ENCODE measurements at regions not wholly inside any gene's neighbourhood (a gene's known extent, or its start where the extent isn't known, plus 50 kb on each side); places are given as distances from the start of the nearest gene placed in this dataset.

DNA sequence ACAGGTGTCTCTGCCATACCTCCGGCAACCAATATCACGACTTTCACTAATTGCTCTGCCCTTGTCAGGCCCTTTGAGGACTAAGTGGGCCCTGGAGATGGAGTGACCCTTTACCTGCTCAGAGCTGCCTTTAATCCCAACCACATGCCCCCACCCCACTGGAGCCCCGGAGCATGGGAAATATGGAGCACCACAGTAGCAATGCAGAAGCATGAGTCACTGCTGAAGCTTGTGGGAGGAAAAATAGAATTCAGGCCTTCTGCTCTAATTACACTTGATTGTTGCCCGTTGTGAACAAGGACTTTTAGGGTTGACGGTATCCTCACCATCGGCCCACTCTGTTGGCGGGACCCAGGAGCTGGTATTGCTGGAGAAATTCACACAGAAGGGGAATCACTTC lies 52.5 kb upstream of the FRMD4A start:
- DNase-seq (ENCODE audit: low read depth, low spot score) = no peak
- ChIA-PET CTCF (no interaction called here), POLR2A (no interaction called here)
- no peak overlapping the region for H3K4me3 ChIP-seq (ENCODE audit: low read depth, low read length)
- TF ChIP-seq CTCF (IDR thresholded peaks at IDR 0.05; ENCODE audit: insufficient read depth, low read length, missing control alignments) = no peak

DNA sequence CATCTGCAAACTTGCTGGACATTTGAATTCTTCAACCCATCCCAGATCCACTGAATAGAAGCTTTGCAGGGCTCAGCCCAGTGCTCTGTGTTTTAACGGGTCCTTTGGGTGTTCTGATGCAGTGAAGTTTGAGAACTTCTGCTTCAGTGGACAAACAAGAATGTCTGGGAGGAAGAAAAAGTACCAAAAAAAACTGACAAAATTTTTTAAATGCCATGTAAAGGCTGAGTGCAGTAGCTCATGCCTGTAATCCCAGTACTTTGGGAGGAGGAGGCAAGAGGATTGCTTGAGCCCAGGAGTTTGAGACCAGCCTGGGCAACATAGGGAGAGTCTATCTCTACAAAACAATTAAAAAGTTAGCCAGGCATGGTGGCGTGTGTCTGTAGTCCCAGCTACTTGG lies 51.8 kb upstream of the FRMD4A start:
- no peak overlapping the region for H3K4me3 ChIP-seq (ENCODE audit: low read depth, low read length)
- ChIA-PET CTCF (interaction anchor here (1.0 kb wide), 1 partner anchor 12 kb away, joined by 3 read pairs; no protein-coding TSS in a partner anchor), POLR2A (no interaction called here)
- no peak for DNase-seq (ENCODE audit: low read depth, low spot score)
- no peak for TF ChIP-seq CTCF (IDR thresholded peaks at IDR 0.05; ENCODE audit: insufficient read depth, low read length, missing control alignments)

GRCh38 chr10:14382022-14382421 lies 51.3 kb upstream of the FRMD4A start:
- ChIA-PET POLR2A (no interaction called here), CTCF (interaction anchor here (1.0 kb wide), 1 partner anchor 12 kb away, joined by 3 read pairs; no protein-coding TSS in a partner anchor)
- no peak for DNase-seq (ENCODE audit: low read depth, low spot score)
- H3K4me3 ChIP-seq (ENCODE audit: low read depth, low read length) = no peak overlapping the region
- TF ChIP-seq CTCF (IDR thresholded peaks at IDR 0.05; ENCODE audit: insufficient read depth, low read length, missing control alignments) = no peak

- CTCF ChIA-PET = interaction anchor here (1.0 kb wide), 1 partner anchor 11 kb away, joined by 3 read pairs; no protein-coding TSS in a partner anchor
- TF ChIP-seq CTCF (IDR thresholded peaks at IDR 0.05; ENCODE audit: insufficient read depth, low read length, missing control alignments) = no peak
- no peak overlapping the region for H3K4me3 ChIP-seq (ENCODE audit: low read depth, low read length)
- DNase-seq (ENCODE audit: low read depth, low spot score) = no peak
- POLR2A ChIA-PET = no interaction called here
Observed at GRCh38 chr10:14381475-14381874, 50.8 kb upstream of the FRMD4A start.

DNA sequence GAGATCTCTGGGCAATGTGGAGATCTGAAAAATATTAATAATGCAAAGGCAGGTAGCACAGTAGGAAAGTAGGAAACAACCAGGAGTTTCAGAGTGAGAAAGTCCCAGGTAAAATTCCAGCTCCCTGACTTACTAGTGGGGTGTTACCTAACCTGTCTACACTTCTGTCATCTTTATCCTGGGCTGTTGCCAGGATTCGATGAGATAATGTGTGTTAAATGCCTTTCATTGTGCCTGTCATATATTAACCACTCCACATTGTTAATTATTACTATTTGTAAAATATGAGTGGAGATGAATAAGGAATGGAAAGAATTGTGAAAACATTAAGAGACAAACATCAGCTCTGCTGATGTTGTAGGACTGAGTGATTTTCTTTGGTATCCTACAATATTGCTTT lies 50.0 kb upstream of the FRMD4A start:
- TF ChIP-seq CTCF (IDR thresholded peaks at IDR 0.05; ENCODE audit: insufficient read depth, low read length, missing control alignments) = no peak
- CTCF ChIA-PET = no interaction called here

More for the DNA sequence above, 50.0 kb upstream of the FRMD4A start:
- no peak overlapping the region for H3K4me3 ChIP-seq (ENCODE audit: low read depth, low read length)
- POLR2A ChIA-PET = no interaction called here
- DNase-seq (ENCODE audit: low read depth, low spot score) = no peak
